HUES64 (cell line): ENCODE measurements at regions not wholly inside any gene's neighbourhood (a gene's known extent, or its start where the extent isn't known, plus 50 kb on each side); places are given as distances from the start of the nearest gene placed in this dataset.

Experiments
- H3K27ac ChIP-seq: 2 replicates; pipeline ENCODE4 v1.7.0; 2013; ENCODE audit warnings: low read depth, low read length, inconsistent platforms
- H3K27me3 ChIP-seq: 2 replicates; pipeline ENCODE4 v1.6.1; 2013; ENCODE audit warnings: mild to moderate bottlenecking, low read length; ENCODE audit not compliant: insufficient read depth
- H3K36me3 ChIP-seq: 2 replicates; pipeline ENCODE4 v1.6.1; 2013; ENCODE audit warnings: mild to moderate bottlenecking, low read length; ENCODE audit not compliant: insufficient read depth
- H3K4me1 ChIP-seq: 2 replicates; pipeline ENCODE4 v1.6.1; 2013; ENCODE audit warnings: mild to moderate bottlenecking, low read length, moderate library complexity; ENCODE audit not compliant: insufficient read depth
- H3K4me3 ChIP-seq: 2 replicates; pipeline ENCODE4 v1.5.1; 2013; ENCODE audit warnings: mild to moderate bottlenecking, low read length, moderate library complexity
- H3K9ac ChIP-seq: 2 replicates; pipeline ENCODE4 v1.6.1; 2013; ENCODE audit warnings: mild to moderate bottlenecking, low read depth, low read length
- H3K9me3 ChIP-seq: 2 replicates; pipeline ENCODE4 v1.6.1; 2013; ENCODE audit warnings: low read depth, low read length; ENCODE audit not compliant: insufficient read depth
- WGBS: fragments of 150-250, 120-280 bp; methylation state at CpG from one replicate; pipeline ENCODE4 v1.1.7; 2013; ENCODE audit warnings: missing lambda C conversion rate; 5-methylcytosine and 5-hydroxymethylcytosine counted together

- no peak overlapping the region for H3K9ac ChIP-seq
- WGBS, result 100% methylated on average over 1 of the region's 2 CpGs
- no peaks in the 10 kb centered on the region for H3K36me3 ChIP-seq
- H3K4me1 ChIP-seq, result no peaks in the 10 kb centered on the region
- no peak overlapping the region for H3K4me3 ChIP-seq
- H3K27me3 ChIP-seq, result no peaks in the 10 kb centered on the region
- no peaks in the 10 kb centered on the region for H3K9me3 ChIP-seq
- H3K27ac ChIP-seq, result no peak overlapping the region
These were observed 363.1 kb downstream of the POM121L12 start for GRCh38 chr7:53398566-53398965.

GRCh38 chr7:53413021-53413420 lies 377.6 kb downstream of the POM121L12 start:
- H3K9me3 ChIP-seq, result no peaks in the 10 kb centered on the region
- H3K36me3 ChIP-seq, result no peaks in the 10 kb centered on the region
- H3K27me3 ChIP-seq, result no peaks in the 10 kb centered on the region
- WGBS, result 96% methylated on average over 2 of the region's 2 CpGs
- no peak overlapping the region for H3K27ac ChIP-seq
- H3K9ac ChIP-seq, result no peak overlapping the region
- no peak overlapping the region for H3K4me3 ChIP-seq
- no peaks in the 10 kb centered on the region for H3K4me1 ChIP-seq

GRCh38 chr7:53415816-53416215 lies 380.4 kb downstream of the POM121L12 start:
- 96% methylated on average over 2 of the region's 2 CpGs for WGBS
- Histone ChIP-seq H3K4me3 (no peak overlapping the region), H3K4me1 (no peaks in the 10 kb centered on the region), H3K9me3 (0 out of 2 replicates have a peak, but pooled peaks cover 2% of the 10 kb centered on the region), H3K27me3 (no peaks in the 10 kb centered on the region), H3K9ac (no peak overlapping the region), H3K36me3 (no peaks in the 10 kb centered on the region), H3K27ac (no peak overlapping the region)

- WGBS, result 96% methylated on average over 1 of the region's 1 CpG
- H3K36me3 ChIP-seq, result no peaks in the 10 kb centered on the region
- H3K9me3 ChIP-seq, result 0 out of 2 replicates have a peak, but pooled peaks cover 2% of the 10 kb centered on the region
- no peaks in the 10 kb centered on the region for H3K4me1 ChIP-seq
- H3K27ac ChIP-seq, result no peak overlapping the region
- no peak overlapping the region for H3K9ac ChIP-seq
- no peak overlapping the region for H3K4me3 ChIP-seq
- no peaks in the 10 kb centered on the region for H3K27me3 ChIP-seq
These were observed 383.5 kb downstream of the POM121L12 start for GRCh38 chr7:53418834-53419482.

GRCh38 chr7:53420550-53420949 lies 385.1 kb downstream of the POM121L12 start:
- H3K27me3 ChIP-seq, result no peaks in the 10 kb centered on the region
- 0 out of 2 replicates have a peak, but pooled peaks cover 2% of the 10 kb centered on the region for H3K9me3 ChIP-seq
- no peaks in the 10 kb centered on the region for H3K4me1 ChIP-seq
- WGBS, result 85% methylated on average over 1 of the region's 1 CpG
- H3K4me3 ChIP-seq, result no peak overlapping the region
- no peak overlapping the region for H3K9ac ChIP-seq
- H3K27ac ChIP-seq, result no peak overlapping the region
- no peaks in the 10 kb centered on the region for H3K36me3 ChIP-seq

GRCh38 chr7:53422291-53422690 lies 386.9 kb downstream of the POM121L12 start:
- Histone ChIP-seq H3K4me1 (no peaks in the 10 kb centered on the region), H3K27me3 (no peaks in the 10 kb centered on the region), H3K36me3 (no peaks in the 10 kb centered on the region), H3K27ac (no peak overlapping the region), H3K9me3 (0 out of 2 replicates have a peak, but pooled peaks cover 2% of the 10 kb centered on the region), H3K9ac (no peak overlapping the region), H3K4me3 (no peak overlapping the region)
- 73% methylated on average over 4 of the region's 5 CpGs for WGBS

- H3K9ac ChIP-seq, result no peak overlapping the region
- H3K36me3 ChIP-seq, result no peaks in the 10 kb centered on the region
- WGBS, result 93% methylated on average over 6 of the region's 6 CpGs
- no peak overlapping the region for H3K4me3 ChIP-seq
- no peak overlapping the region for H3K27ac ChIP-seq
- 0 out of 2 replicates have a peak, but pooled peaks cover 3% of the 10 kb centered on the region for H3K9me3 ChIP-seq
- no peaks in the 10 kb centered on the region for H3K27me3 ChIP-seq
- no peaks in the 10 kb centered on the region for H3K4me1 ChIP-seq
These were observed 390.8 kb downstream of the POM121L12 start for GRCh38 chr7:53426145-53426750.

GRCh38 chr7:53428045-53428444 lies 392.6 kb downstream of the POM121L12 start:
- WGBS, result 96% methylated on average over 5 of the region's 5 CpGs
- Histone ChIP-seq H3K9ac (no peak overlapping the region), H3K27ac (no peak overlapping the region), H3K27me3 (no peaks in the 10 kb centered on the region), H3K4me3 (no peak overlapping the region), H3K4me1 (no peaks in the 10 kb centered on the region), H3K36me3 (no peaks in the 10 kb centered on the region), H3K9me3 (0 out of 2 replicates have a peak, but pooled peaks cover 3% of the 10 kb centered on the region)

- Histone ChIP-seq H3K27ac (no peak overlapping the region), H3K4me3 (no peak overlapping the region), H3K36me3 (no peaks in the 10 kb centered on the region), H3K9me3 (0 out of 2 replicates have a peak, but pooled peaks cover 3% of the 10 kb centered on the region), H3K27me3 (no peaks in the 10 kb centered on the region), H3K9ac (no peak overlapping the region), H3K4me1 (no peaks in the 10 kb centered on the region)
- 94% methylated on average over 4 of the region's 4 CpGs for WGBS
These were observed 396.5 kb downstream of the POM121L12 start for GRCh38 chr7:53431901-53432300.

- Histone ChIP-seq H3K4me3 (no peak overlapping the region), H3K27ac (no peak overlapping the region), H3K9me3 (no peaks in the 10 kb centered on the region), H3K36me3 (no peaks in the 10 kb centered on the region), H3K4me1 (no peaks in the 10 kb centered on the region), H3K9ac (no peak overlapping the region), H3K27me3 (no peaks in the 10 kb centered on the region)
- WGBS, result 91% methylated on average over 4 of the region's 4 CpGs
These were observed 401.9 kb downstream of the POM121L12 start for GRCh38 chr7:53437336-53437735.

- H3K9ac ChIP-seq, result no peak overlapping the region
- H3K27me3 ChIP-seq, result no peaks in the 10 kb centered on the region
- H3K4me3 ChIP-seq, result no peak overlapping the region
- no peaks in the 10 kb centered on the region for H3K9me3 ChIP-seq
- no peak overlapping the region for H3K27ac ChIP-seq
- no peaks in the 10 kb centered on the region for H3K4me1 ChIP-seq
- no peaks in the 10 kb centered on the region for H3K36me3 ChIP-seq
- WGBS, result 86% methylated on average over 2 of the region's 3 CpGs
These were observed 410.7 kb downstream of the POM121L12 start for GRCh38 chr7:53446170-53446569.
